ENCODE measurements at regions not wholly inside any gene's neighbourhood (a gene's known extent, or its start where the extent isn't known, plus 50 kb on each side); places are given as distances from the start of the nearest gene placed in this dataset.

DNA sequence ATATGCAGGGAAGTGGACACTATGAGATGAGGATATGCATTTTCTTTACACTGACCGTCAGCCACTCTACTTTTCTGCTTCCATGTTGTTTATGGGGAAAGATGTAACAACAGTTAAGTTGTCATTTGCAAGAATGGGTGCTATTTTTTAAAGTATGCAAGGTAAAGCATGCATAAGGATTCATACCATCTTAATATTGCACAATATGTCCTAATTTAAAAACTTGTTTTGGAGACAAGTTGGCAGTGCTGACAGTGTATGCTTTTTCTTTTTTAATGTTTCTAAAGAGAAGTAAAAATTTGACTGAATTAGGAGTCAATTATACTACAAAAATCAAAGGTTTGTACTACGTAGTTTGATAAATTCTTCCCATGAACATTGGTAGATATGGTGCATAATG is 435.4 kb downstream of the MMUT start:
- Histone ChIP-seq H4K20me1 (ENCODE audit: control insufficient read depth, insufficient read depth) (no peaks in the 10 kb centered on the region), H3K4me2 (ENCODE audit: control insufficient read depth, insufficient read depth) (no peak overlapping the region), H2AFZ (ENCODE audit: control insufficient read depth, low read depth, low read length) (no peak overlapping the region), H3K4me1 (ENCODE audit: control insufficient read depth, insufficient read depth, low read length) (no peaks in the 10 kb centered on the region), H3K9ac (ENCODE audit: control insufficient read depth, insufficient read depth, low read length) (no peak overlapping the region), H3K9me3 (replicated peaks; ENCODE audit: control insufficient read depth, insufficient read depth, low read length) (no peaks in the 10 kb centered on the region), H3K4me3 (no peak overlapping the region), H3K79me2 (ENCODE audit: control insufficient read depth, insufficient read depth, low read length) (no peaks in the 10 kb centered on the region), H3K27me3 (replicated peaks in 1 of 2; ENCODE audit: control insufficient read depth in 2 of 2, insufficient read depth in 2 of 2, low read length in 1 of 2) (no peaks in the 10 kb centered on the region), H3K27ac (ENCODE audit: control insufficient read depth, insufficient read depth) (no peak overlapping the region), H3K36me3 (ENCODE audit: control insufficient read depth in 2 of 2, insufficient read depth in 2 of 2, low read length in 1 of 2) (no peaks in the 10 kb centered on the region)
- 0% methylated on average over 2 of the region's 2 CpGs for WGBS (ENCODE audit: insufficient coverage, insufficient replicate concordance, low lambda C conversion rate, missing lambda C conversion rate)
- ChIA-PET RAD21 (ENCODE audit: unreplicated experiment) (no interaction called here), SMC1A (ENCODE audit: uncharacterized antibody, unreplicated experiment) (no interaction called here), CTCF (no interaction called here), POLR2A (no interaction called here)
- FAIRE-seq = no peak
- ATAC-seq = no peak
- in situ Hi-C loops (cut with MboI) = no loop called here
- no TSS peak for BruUV-seq (replicated peaks)
- intact Hi-C loops (cut with micrococcal nuclease; ENCODE audit: unreplicated experiment) = no loop called here
- TF ChIP-seq, protein P1, sequence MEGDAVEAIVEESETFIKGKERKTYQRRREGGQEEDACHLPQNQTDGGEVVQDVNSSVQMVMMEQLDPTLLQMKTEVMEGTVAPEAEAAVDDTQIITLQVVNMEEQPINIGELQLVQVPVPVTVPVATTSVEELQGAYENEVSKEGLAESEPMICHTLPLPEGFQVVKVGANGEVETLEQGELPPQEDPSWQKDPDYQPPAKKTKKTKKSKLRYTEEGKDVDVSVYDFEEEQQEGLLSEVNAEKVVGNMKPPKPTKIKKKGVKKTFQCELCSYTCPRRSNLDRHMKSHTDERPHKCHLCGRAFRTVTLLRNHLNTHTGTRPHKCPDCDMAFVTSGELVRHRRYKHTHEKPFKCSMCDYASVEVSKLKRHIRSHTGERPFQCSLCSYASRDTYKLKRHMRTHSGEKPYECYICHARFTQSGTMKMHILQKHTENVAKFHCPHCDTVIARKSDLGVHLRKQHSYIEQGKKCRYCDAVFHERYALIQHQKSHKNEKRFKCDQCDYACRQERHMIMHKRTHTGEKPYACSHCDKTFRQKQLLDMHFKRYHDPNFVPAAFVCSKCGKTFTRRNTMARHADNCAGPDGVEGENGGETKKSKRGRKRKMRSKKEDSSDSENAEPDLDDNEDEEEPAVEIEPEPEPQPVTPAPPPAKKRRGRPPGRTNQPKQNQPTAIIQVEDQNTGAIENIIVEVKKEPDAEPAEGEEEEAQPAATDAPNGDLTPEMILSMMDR (IDR thresholded peaks at IDR 0.05 in 2 of 3, conservative IDR thresholded peaks at IDR 0.05 in 1 of 3; ENCODE audit: control insufficient read depth in 2 of 3, extremely low read depth in 1 of 3, insufficient read depth in 1 of 3, low read depth in 3 of 3, low read length in 3 of 3) = no peak
- TF ChIP-seq, protein P2, sequence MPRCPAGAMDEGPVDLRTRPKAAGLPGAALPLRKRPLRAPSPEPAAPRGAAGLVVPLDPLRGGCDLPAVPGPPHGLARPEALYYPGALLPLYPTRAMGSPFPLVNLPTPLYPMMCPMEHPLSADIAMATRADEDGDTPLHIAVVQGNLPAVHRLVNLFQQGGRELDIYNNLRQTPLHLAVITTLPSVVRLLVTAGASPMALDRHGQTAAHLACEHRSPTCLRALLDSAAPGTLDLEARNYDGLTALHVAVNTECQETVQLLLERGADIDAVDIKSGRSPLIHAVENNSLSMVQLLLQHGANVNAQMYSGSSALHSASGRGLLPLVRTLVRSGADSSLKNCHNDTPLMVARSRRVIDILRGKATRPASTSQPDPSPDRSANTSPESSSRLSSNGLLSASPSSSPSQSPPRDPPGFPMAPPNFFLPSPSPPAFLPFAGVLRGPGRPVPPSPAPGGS (IDR thresholded peaks at IDR 0.05; ENCODE audit: borderline replicate concordance, insufficient read depth, low read depth, low read length, poor library complexity, severe bottlenecking) = no peak
- no peak for TF ChIP-seq BMI1 (IDR thresholded peaks at IDR 0.05; ENCODE audit: borderline replicate concordance)
- TF ChIP-seq, protein P3, sequence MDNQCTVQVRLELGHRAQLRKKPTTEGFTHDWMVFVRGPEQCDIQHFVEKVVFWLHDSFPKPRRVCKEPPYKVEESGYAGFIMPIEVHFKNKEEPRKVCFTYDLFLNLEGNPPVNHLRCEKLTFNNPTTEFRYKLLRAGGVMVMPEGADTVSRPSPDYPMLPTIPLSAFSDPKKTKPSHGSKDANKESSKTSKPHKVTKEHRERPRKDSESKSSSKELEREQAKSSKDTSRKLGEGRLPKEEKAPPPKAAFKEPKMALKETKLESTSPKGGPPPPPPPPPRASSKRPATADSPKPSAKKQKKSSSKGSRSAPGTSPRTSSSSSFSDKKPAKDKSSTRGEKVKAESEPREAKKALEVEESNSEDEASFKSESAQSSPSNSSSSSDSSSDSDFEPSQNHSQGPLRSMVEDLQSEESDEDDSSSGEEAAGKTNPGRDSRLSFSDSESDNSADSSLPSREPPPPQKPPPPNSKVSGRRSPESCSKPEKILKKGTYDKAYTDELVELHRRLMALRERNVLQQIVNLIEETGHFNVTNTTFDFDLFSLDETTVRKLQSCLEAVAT (IDR thresholded peaks at IDR 0.05) = no peak
- TF ChIP-seq LARP7 (IDR thresholded peaks at IDR 0.05) = no peak
- TF ChIP-seq ASH2L (IDR thresholded peaks at IDR 0.05; ENCODE audit: borderline replicate concordance, low read depth) = no peak
- no peak for TF ChIP-seq NFYB (IDR thresholded peaks at IDR 0.05; ENCODE audit: insufficient read depth, low read depth, low read length)
- TF ChIP-seq, protein P4, sequence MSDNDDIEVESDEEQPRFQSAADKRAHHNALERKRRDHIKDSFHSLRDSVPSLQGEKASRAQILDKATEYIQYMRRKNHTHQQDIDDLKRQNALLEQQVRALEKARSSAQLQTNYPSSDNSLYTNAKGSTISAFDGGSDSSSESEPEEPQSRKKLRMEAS (IDR thresholded peaks at IDR 0.05; ENCODE audit: low read depth, low read length) = no peak
- TF ChIP-seq ZNF24 (IDR thresholded peaks at IDR 0.05) = no peak
- no peak for TF ChIP-seq BACH1 (IDR thresholded peaks at IDR 0.05; ENCODE audit: borderline replicate concordance)
- TF ChIP-seq NBN (IDR thresholded peaks at IDR 0.05) = no peak
- no peak for DNase-seq (ENCODE audit: low read depth, low spot score)

Data from GM12878 (cell line).